ENCODE measurements at regions not wholly inside any gene's neighbourhood (a gene's known extent, or its start where the extent isn't known, plus 50 kb on each side); places are given as distances from the start of the nearest gene placed in this dataset.
"Not testable (repeated sequence)": the region's sequence is repeated elsewhere in the genome, so short reads cannot be mapped to it uniquely, and the experiment has no call there.

- not testable (repeated sequence) for DNase-seq (ENCODE audit: low read depth)
Measured at GRCh38 chr10:109652612-109653011, 270.7 kb downstream of the XPNPEP1 start.

- DNase-seq (ENCODE audit: low read depth), result no peak
Measured at GRCh38 chr10:109650228-109650627, 273.1 kb downstream of the XPNPEP1 start.

GRCh38 chr10:109647627-109648026 lies 275.7 kb downstream of the XPNPEP1 start:
- no peak for DNase-seq (ENCODE audit: low read depth)

DNA sequence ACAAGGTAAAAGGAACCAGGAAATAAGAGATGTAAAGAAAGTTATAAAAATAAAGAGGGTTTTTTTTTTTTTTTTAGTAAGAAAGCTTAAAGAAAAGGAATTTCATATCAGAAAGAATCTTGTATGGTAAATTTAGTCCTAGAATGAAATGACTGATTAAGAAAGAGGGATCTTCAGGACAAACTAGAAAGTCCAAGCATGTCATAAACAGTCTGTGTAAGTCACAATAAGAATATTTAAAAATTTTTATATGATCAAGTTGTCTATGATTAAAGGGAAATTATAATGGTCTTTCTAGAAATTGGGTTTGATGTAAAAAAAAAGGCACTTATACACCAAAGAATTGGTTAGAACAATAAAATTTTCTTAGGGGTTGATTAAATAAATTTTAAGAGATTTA lies 289.5 kb downstream of the XPNPEP1 start:
- DNase-seq (ENCODE audit: low read depth), result no peak

DNA sequence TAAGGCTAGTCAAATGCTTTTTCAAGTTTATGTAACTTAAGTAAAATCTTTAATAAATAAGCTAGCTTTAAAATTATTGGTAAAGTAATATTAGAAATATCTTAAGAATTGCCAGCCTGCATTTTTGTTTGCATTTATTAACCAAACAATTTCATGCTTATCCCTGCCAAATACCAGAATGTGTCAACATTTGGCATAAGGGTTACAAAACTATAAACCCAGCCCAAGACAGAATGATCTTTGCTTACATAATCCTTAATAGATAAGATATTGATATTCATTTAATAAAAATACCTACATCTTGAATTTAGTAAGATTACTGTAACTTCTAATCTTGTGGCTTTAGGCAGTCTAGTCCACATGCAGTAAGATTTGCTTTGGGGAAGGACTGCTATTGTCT lies 290.3 kb downstream of the XPNPEP1 start:
- not testable (repeated sequence) for DNase-seq (ENCODE audit: low read depth)

DNA sequence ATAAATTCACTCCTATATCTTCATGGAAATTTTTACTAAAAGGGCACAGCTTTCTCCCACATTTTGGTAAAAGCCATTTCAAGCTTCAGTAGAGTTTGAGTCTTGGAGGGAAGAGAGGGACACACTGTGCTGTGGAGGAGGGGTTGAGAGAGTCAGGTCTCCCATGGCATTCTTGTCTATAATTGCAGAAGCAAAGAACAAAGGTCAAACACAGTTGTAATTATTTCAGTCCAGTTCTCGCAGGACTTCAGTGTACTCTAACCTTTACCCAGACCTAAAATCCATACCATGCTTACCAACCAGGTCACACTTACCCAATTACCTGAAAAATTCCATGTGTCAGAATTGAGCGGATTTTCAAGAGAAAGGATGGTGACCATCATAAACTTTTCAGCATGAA lies 298.4 kb downstream of the XPNPEP1 start:
- DNase-seq (ENCODE audit: low read depth), result no peak

DNA sequence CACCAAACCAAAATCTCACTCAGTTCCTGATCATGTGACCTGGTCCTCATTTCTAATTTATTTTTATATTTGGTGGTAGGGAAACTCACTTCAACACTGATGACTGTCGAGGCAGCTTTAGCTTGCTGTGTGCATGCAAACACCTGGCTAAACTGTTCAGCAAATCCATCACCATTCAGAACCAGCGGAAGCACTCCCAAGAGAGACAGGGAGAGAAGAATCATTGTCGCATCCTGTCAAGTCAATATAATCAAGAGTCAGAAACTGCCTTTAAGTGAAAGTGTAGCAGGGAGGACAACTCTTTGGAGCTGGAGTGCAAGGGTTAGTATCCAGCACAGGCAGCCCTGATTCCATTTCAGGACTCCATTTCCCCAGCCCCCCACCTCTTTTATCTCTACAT lies 300.7 kb downstream of the XPNPEP1 start:
- DNase-seq (ENCODE audit: low read depth), result no peak

DNA sequence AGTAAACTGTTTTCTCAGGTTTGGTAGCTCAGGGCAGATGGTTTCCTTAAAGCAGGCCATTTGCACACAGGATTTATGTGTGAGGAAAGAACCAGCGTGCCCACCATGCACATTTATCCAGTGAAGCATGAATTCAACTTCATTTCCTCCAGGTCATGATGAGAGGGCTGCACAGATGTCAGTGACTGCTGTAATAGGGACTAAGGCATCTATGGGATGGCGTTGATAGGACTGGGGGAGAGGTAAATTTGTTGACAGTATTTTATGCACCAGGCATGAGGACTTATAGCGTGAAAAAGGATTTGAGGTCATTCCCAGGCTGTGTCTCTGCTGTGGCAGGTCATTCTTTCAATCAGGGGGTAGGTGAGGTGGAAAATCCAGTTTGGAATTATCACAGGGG lies 302.9 kb downstream of the XPNPEP1 start:
- DNase-seq (ENCODE audit: low read depth), result no peak

GRCh38 chr10:109619914-109620313 lies 303.4 kb downstream of the XPNPEP1 start:
- DNase-seq (ENCODE audit: low read depth), result no peak

DNA sequence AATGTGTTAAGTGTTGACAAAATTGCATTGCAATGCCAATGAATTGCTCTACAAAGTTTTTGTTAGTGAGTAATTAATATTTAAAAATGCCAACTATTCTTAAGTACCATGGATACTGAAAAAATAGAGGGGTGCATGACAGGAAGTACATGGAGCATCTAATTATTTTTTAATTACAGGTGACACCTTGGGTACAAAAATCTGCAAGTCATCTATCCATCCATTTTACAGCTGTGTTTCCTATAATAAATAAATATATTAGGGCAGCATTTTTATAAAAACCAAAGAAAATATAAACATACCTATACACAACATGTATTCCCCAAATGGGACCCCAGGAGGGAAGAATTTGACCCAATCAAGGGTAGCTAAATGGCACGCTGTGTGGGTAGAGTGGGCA lies 304.6 kb downstream of the XPNPEP1 start:
- no peak for DNase-seq (ENCODE audit: low read depth)

GRCh38 chr10:109618301-109618700 lies 305.0 kb downstream of the XPNPEP1 start:
- DNase-seq (ENCODE audit: low read depth), result no peak

GRCh38 chr10:109616359-109616980 lies 306.8 kb downstream of the XPNPEP1 start:
- DNase-seq (ENCODE audit: low read depth), result no peak

DNA sequence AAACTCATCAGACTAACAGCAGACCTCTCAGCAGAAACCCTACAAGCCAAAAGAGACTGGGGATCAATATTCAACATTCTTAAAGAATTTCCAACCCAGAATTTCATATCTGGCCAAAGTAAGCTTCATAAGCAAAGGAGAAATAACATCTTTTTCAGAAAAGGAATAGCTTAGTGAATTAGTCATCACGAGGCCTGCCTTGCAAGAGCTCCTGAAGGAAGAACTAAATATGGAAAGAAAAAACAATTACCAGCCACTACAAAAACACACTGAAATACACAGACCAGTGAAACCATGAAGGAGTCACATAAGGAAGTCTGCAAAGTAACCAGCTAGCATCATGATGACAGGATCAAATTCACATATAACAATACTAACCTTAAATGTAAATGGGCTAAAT lies 328.0 kb downstream of the XPNPEP1 start:
- DNase-seq (ENCODE audit: low read depth), result not testable (repeated sequence)

DNA sequence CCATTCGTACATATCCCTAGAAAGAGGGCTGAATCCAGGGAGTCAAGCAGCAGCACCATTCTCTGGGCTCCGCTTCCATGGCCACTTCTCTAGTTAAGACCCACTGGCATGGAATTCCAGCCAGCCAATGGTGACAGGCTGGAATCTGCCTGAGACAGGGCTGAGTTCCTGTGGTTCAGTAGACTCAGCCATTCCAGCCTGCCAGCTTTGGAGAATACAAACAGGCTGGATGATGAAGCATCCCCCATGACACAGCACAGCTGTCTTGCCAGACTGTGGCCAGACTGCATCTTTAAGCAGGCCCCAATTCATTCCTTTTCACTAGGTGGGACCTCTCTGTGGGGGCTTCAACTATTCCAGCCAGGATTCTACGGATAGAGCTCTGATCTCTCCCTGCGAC lies 329.6 kb downstream of the XPNPEP1 start:
- no peak for DNase-seq (ENCODE audit: low read depth)

DNA sequence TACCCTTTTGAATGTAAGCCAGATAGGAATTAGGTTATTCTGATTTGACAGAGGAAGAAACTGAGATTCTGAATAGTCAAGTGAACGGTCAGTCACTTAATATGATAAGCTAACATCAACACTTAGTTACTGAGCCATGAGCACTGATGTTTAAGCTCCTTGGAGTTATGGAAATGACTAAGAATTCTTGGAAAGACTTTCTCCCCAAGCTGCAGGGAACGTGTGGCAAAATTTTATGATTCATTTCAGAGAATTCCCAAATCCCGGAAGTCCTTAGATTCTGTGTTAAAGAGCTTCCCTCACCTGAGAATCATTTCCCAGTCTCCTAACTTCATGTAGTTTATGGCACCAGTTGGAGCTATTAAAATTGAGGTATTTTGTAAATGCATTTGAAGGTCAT lies 330.9 kb downstream of the XPNPEP1 start:
- no peak for DNase-seq (ENCODE audit: low read depth)

DNA sequence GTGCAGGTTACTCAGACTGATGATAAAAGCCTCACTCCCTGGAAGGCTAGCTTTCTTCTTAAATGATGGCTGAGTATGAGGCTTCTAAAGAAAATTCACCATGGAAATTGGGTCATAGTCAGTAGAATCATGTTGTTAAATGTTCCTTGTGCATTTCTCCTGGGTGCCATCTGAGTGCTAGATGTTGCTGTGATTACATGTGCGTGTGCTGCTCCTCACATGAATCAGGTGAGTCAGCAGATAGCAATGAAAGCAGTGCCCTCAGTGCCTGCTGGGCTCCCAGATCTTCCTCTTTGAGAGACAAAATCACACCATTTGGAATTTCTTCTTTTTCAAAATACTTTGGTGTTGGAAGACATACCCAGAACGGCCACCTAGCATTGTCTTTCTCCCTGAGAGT lies 331.7 kb downstream of the XPNPEP1 start:
- DNase-seq (ENCODE audit: low read depth), result no peak

DNA sequence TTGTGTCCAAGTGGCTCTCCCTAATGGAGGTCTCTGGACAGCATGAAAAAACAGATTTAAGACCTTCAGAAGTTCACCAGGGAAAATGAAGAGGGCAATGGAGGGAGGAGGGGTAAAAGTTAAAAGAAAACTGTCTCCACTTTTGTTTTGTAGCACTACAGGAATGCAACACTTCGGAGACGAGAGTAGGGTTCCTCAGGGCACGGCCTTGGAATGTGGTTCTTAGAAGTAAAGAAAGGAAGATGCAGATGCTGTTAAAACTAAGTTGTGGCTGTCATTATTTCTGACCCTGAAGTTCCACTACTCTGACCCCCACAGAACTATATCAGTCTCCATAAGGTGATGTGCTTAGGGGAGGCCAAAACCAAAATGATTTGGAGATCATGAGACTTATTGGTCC lies 335.1 kb downstream of the XPNPEP1 start:
- DNase-seq (ENCODE audit: low read depth), result no peak

GRCh38 chr10:109587366-109587765 lies 335.9 kb downstream of the XPNPEP1 start:
- DNase-seq (ENCODE audit: low read depth), result no peak

- DNase-seq (ENCODE audit: low read depth), result no peak
Measured at GRCh38 chr10:109556399-109556798, 366.9 kb downstream of the XPNPEP1 start.

GRCh38 chr10:109542050-109542603 lies 381.2 kb downstream of the XPNPEP1 start:
- not testable (repeated sequence) for DNase-seq (ENCODE audit: low read depth)

DNA sequence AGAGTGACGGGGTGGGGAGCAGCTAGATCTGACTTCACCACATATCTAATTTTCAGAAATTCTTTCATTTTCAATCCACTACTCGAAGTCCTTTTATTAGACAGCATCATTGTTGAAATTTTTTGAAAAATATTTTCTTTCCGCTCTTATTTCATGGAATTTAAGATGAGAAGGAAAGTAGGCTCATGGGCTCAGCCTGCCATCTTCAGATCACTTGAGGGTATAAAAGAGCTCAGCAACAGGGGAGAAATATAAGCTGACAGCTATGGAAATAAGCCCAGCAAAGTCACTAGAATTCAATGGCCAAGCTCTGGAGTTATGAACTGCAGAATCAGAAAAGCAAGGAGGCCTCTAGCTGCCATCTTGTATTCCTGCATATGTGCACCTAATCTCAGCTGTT lies 389.1 kb downstream of the XPNPEP1 start:
- DNase-seq (ENCODE audit: low read depth), result no peak

- no peak for DNase-seq (ENCODE audit: low read depth)
Measured at GRCh38 chr10:109529258-109529657, 394.1 kb downstream of the XPNPEP1 start.

GRCh38 chr10:109517748-109518147 lies 405.6 kb downstream of the XPNPEP1 start:
- DNase-seq (ENCODE audit: low read depth), result no peak

GRCh38 chr10:109504401-109504800 lies 418.9 kb downstream of the XPNPEP1 start:
- DNase-seq (ENCODE audit: low read depth), result no peak
